Endothelial cell of umbilical vein (primary cell): ENCODE measurements at regions not wholly inside any gene's neighbourhood (a gene's known extent, or its start where the extent isn't known, plus 50 kb on each side); places are given as distances from the start of the nearest gene placed in this dataset.

Source experiments
- BruUV-seq: library from RNA; stranded (reverse); fragments of 400-500 nt; replicated peaks from 2 replicates; lab custom pipeline; 2021; lab: Mats Ljungman, UMichigan
- CTCF ChIA-PET: fragments of 300-600, 350-600 bp; sonication (Branson Sonifier 250); formaldehyde crosslinking; loops from one replicate; lab custom pipeline; 2021; ENCODE audit warnings: antibody characterized with exemption, inconsistent platforms; lab: Charles Lee
- POLR2A ChIA-PET: fragments of 300-600, 350-600 bp; sonication (Branson Sonifier 250); formaldehyde crosslinking; loops from one replicate; lab custom pipeline; 2021; ENCODE audit warnings: antibody characterized with exemption, inconsistent platforms; lab: Charles Lee
- DNase-seq: peaks from one replicate; pipeline ENCODE4 v3.0.0-alpha.2; 2011; ENCODE audit warnings: low read depth, low spot score
- FAIRE-seq: peaks from 2 replicates; lab custom pipeline; 2011; peaks lifted over from hg19 to GRCh38; lab: Jason Lieb, UNC
- H2AFZ ChIP-seq: 2 replicates; pipeline ENCODE4 v1.6.0; 2012; ENCODE audit warnings: low read depth, low read length, control low read depth, inconsistent platforms
- H3K27ac ChIP-seq: 2 replicates; pipeline ENCODE4 v1.5.1; 2011; ENCODE audit warnings: low read depth, mild to moderate bottlenecking, control low read depth, low read length, moderate library complexity; ENCODE audit not compliant: insufficient read depth
- H3K27me3 ChIP-seq, 2 experiments: 2 replicates each; pipeline versions ENCODE4 v1.6.0 to v1.6.1; 2011; ENCODE audit warnings: low read length in 2 of 2, mixed read lengths in 1 of 2; ENCODE audit not compliant: control insufficient read depth in 2 of 2, insufficient read depth in 2 of 2
- H3K36me3 ChIP-seq, 2 experiments: 2 replicates in 1 of 2; 3 replicates in 1 of 2; pipeline ENCODE4 v1.5.1; 2011; ENCODE audit warnings: low read length in 2 of 2, mild to moderate bottlenecking in 1 of 2, moderate library complexity in 1 of 2; ENCODE audit not compliant: control insufficient read depth in 2 of 2, insufficient read depth in 2 of 2; ENCODE audit errors: extremely low read depth in 1 of 2
- H3K4me1 ChIP-seq: 3 replicates; pipeline ENCODE4 v1.5.1; 2011; ENCODE audit warnings: mild to moderate bottlenecking, low read length; ENCODE audit not compliant: control insufficient read depth, insufficient read depth; ENCODE audit errors: extremely low read depth
- H3K4me2 ChIP-seq: 2 replicates; pipeline ENCODE4 v1.6.1; 2011; ENCODE audit warnings: low read length, control low read depth, mixed read lengths; ENCODE audit not compliant: insufficient read depth
- H3K4me3 ChIP-seq, 3 experiments: fragments of 200-600 bp in 1 of 3; sonication (generic), shearing (Covaris generic) in 1 of 3; replicated peaks in 1 of 3; 2 replicates each; pipeline ENCODE4 v1.5.1; 2011 to 2016; ENCODE audit warnings: control low read depth in 3 of 3, low read length in 3 of 3, mild to moderate bottlenecking in 2 of 3, inconsistent platforms in 1 of 3, low read depth in 1 of 3, moderate library complexity in 1 of 3; ENCODE audit not compliant: insufficient read depth in 1 of 3
- H3K79me2 ChIP-seq: 2 replicates; pipeline ENCODE4 v1.6.0; 2012; ENCODE audit warnings: low read length, inconsistent platforms; ENCODE audit not compliant: control insufficient read depth, insufficient read depth
- H3K9ac ChIP-seq: replicated peaks from 2 replicates; pipeline ENCODE3; 2011; ENCODE audit warnings: low read length, control low read depth; ENCODE audit not compliant: insufficient read depth; ENCODE audit errors: extremely low read depth
- H3K9me1 ChIP-seq: replicated peaks from 3 replicates; pipeline ENCODE4 v1.6.0; 2011; ENCODE audit warnings: mild to moderate bottlenecking, low read length; ENCODE audit not compliant: control insufficient read depth, insufficient read depth; ENCODE audit errors: extremely low read depth
- H3K9me3 ChIP-seq: replicated peaks from 2 replicates; pipeline ENCODE4 v1.5.1; 2012; ENCODE audit warnings: low read length, inconsistent platforms; ENCODE audit not compliant: control insufficient read depth, insufficient read depth
- H4K20me1 ChIP-seq: replicated peaks from 2 replicates; pipeline ENCODE3; 2011; ENCODE audit warnings: mild to moderate bottlenecking, low read length; ENCODE audit not compliant: control insufficient read depth, insufficient read depth; ENCODE audit errors: extremely low read depth
- CTCF ChIP-seq, 2 donors: IDR thresholded peaks; 1 replicate in 1 of 2; 2 replicates in 1 of 2; pipeline ENCODE4 v1.5.1; 2011; ENCODE audit warnings: low read length in 2 of 2, mild to moderate bottlenecking in 2 of 2, moderate library complexity in 2 of 2, control low read depth in 1 of 2, inconsistent platforms in 1 of 2, low read depth in 1 of 2; ENCODE audit not compliant: insufficient read depth in 1 of 2; ENCODE audit errors: extremely low read depth in 1 of 2
- EZH2 ChIP-seq: IDR thresholded peaks from 2 replicates; pipeline ENCODE4 v1.6.1; 2012; ENCODE audit warnings: borderline replicate concordance, low read depth, mild to moderate bottlenecking, moderate library complexity, low read length, inconsistent platforms; ENCODE audit not compliant: severe bottlenecking
- FOS ChIP-seq: IDR thresholded peaks from 2 replicates; pipeline ENCODE4 v1.6.1; 2011; ENCODE audit warnings: mild to moderate bottlenecking, low read length, moderate library complexity, borderline replicate concordance; ENCODE audit not compliant: insufficient read depth
- GATA2 ChIP-seq: IDR thresholded peaks from 2 replicates; pipeline ENCODE4 v1.7.0; 2011; ENCODE audit warnings: low read depth, mild to moderate bottlenecking, moderate library complexity, mixed read lengths, low read length; ENCODE audit not compliant: insufficient read length, insufficient read depth
- JUN ChIP-seq: IDR thresholded peaks from 2 replicates; pipeline ENCODE4 v1.6.1; 2011; ENCODE audit warnings: borderline replicate concordance, low read depth; ENCODE audit not compliant: insufficient read length, insufficient read depth
- MAX ChIP-seq: IDR thresholded peaks from 2 replicates; pipeline ENCODE4 v1.6.1; 2011; ENCODE audit not compliant: insufficient read depth, insufficient read length
- MYC ChIP-seq: IDR thresholded peaks from one replicate; pipeline ENCODE4 v1.6.1; 2011; ENCODE audit warnings: mild to moderate bottlenecking, low read depth, low read length
- POLR2AphosphoS5 ChIP-seq: IDR thresholded peaks from 2 replicates; pipeline ENCODE4 v1.6.1; 2012; ENCODE audit warnings: low read depth, mild to moderate bottlenecking, control low read depth, low read length, moderate library complexity; ENCODE audit not compliant: insufficient read depth
- dilution Hi-C: fragments of 300-500 bp; cut with MboI; formaldehyde crosslinking; loops from one replicate; pipeline ENCODE4 v1.15.0; 2019; ENCODE audit warnings: low sequenced_read_pairs; ENCODE audit not compliant: extremely low pct_ligation_motif_present
- intact Hi-C: fragments of 100-400 bp; cut with micrococcal nuclease; formaldehyde crosslinking; loops from one replicate; pipeline ENCODE4 v1.10.0; 2022

- no peak overlapping the region for H3K27ac ChIP-seq
- FAIRE-seq (no peak), DNase-seq (no peak)
- TF ChIP-seq CTCF (IDR thresholded peaks at IDR 0.05; ENCODE audit: extremely low read depth in 1 of 2, insufficient read depth in 1 of 2, low read depth in 1 of 2, low read length in 2 of 2): no peak
- no peak for TF ChIP-seq EZH2
- TF ChIP-seq GATA2: no peak
- TF ChIP-seq MAX: no peak
- TF ChIP-seq POLR2AphosphoS5: no peak
- TF ChIP-seq MYC: no peak
- no peak for TF ChIP-seq FOS
- TF ChIP-seq JUN: no peak
- H4K20me1 ChIP-seq: no peaks in the 10 kb centered on the region
- H3K4me1 ChIP-seq: peaks cover 16% of the 10 kb centered on the region
- ChIA-PET CTCF (interaction anchor here (0.8 to 2.8 kb wide), 5 partner anchors 11 to 597 kb away, joined by 3 to 16 read pairs (median 4); no protein-coding TSS in a partner anchor), POLR2A (no interaction called here)
- H3K9me1 ChIP-seq: no peaks in the 10 kb centered on the region
- H3K36me3 ChIP-seq: no peaks in the 10 kb centered on the region
- H3K4me2 ChIP-seq: peak overlapping the region; percentile 98
- H2AFZ ChIP-seq: peak overlapping the region; percentile 92
- H3K27me3 ChIP-seq: peaks cover 29 to 54% of the 10 kb centered on the region in 2 experiments
- no peaks in the 10 kb centered on the region for H3K79me2 ChIP-seq
- dilution Hi-C loops (no loop called here), intact Hi-C loops (no loop called here)
- BruUV-seq: no TSS peak
- H3K4me3 ChIP-seq: peak overlapping the region in 1 of 3 experiments; percentile 60
- no peaks in the 10 kb centered on the region for H3K9me3 ChIP-seq
- no peak overlapping the region for H3K9ac ChIP-seq
Measured at GRCh38 chr3:168250415-168250861, 154.7 kb upstream of the GOLIM4 start.
